Activated CD4-positive, alpha-beta T cell treated with anti-CD3 and anti-CD28 coated beads, Interleukin-2, amount 10 ng/mL, durations not matched to agents 7 days and 5 days (primary cell): ENCODE measurements at regions not wholly inside any gene's neighbourhood (a gene's known extent, or its start where the extent isn't known, plus 50 kb on each side); places are given as distances from the start of the nearest gene placed in this dataset.

Experiments used
- CTCF ChIA-PET: fragments of 350-600 bp; sonication (Branson Sonifier 250); formaldehyde crosslinking; loops from one replicate; lab custom pipeline; 2021; ENCODE audit warnings: antibody characterized with exemption; lab: Charles Lee
- POLR2A ChIA-PET: fragments of 350-600 bp; sonication (Branson Sonifier 250); formaldehyde crosslinking; loops from one replicate; lab custom pipeline; 2021; ENCODE audit warnings: antibody characterized with exemption; lab: Charles Lee
- DNase-seq: peaks from one replicate; pipeline ENCODE4 v3.0.0-alpha.2; 2020
- H3K27ac Mint-ChIP-seq: one replicate; pipeline ENCODE4 v1.8.0; 2021; ENCODE audit warnings: mild to moderate bottlenecking, moderate library complexity, mixed read lengths
- H3K27me3 Mint-ChIP-seq: one replicate; pipeline ENCODE4 v1.8.0; 2021; ENCODE audit warnings: mixed read lengths
- H3K36me3 Mint-ChIP-seq: one replicate; pipeline ENCODE4 v1.8.0; 2021; ENCODE audit warnings: low read depth, mixed read lengths
- H3K4me1 Mint-ChIP-seq: one replicate; pipeline ENCODE4 v1.8.0; 2021; ENCODE audit warnings: mixed read lengths
- H3K4me3 Mint-ChIP-seq: one replicate; pipeline ENCODE4 v1.8.0; 2021; ENCODE audit warnings: mild to moderate bottlenecking, moderate library complexity, mixed read lengths
- H3K9me3 Mint-ChIP-seq: one replicate; pipeline ENCODE4 v1.8.0; 2021; ENCODE audit warnings: mixed read lengths

DNA sequence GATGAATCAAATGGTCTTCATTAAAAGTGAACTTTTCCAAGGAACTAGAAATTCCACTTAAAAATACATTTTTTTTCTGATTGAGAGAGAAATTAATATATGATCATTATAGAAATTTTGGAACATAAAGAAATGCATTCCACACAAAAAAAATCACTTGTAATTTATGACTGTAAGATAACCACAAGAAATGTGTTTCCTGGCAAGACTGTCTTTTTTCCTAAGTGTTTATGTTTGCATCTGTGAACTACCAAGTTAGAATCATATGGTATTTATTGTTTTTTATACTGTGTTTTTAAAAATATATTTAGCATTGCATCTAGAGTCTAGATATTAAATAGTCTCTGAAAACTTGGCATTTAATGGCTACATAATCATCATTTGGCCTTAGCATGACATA, 726.8 kb downstream of the BCL11B start:
- DNase-seq = no peak
- POLR2A ChIA-PET = no interaction called here
- Mint-ChIP-seq H3K4me3 (no peak overlapping the region), H3K9me3 (peaks cover 3% of the 10 kb centered on the region), H3K27ac (no peak overlapping the region), H3K36me3 (no peaks in the 10 kb centered on the region), H3K4me1 (peaks cover 12% of the 10 kb centered on the region), H3K27me3 (no peaks in the 10 kb centered on the region)
- CTCF ChIA-PET = no interaction called here

DNA sequence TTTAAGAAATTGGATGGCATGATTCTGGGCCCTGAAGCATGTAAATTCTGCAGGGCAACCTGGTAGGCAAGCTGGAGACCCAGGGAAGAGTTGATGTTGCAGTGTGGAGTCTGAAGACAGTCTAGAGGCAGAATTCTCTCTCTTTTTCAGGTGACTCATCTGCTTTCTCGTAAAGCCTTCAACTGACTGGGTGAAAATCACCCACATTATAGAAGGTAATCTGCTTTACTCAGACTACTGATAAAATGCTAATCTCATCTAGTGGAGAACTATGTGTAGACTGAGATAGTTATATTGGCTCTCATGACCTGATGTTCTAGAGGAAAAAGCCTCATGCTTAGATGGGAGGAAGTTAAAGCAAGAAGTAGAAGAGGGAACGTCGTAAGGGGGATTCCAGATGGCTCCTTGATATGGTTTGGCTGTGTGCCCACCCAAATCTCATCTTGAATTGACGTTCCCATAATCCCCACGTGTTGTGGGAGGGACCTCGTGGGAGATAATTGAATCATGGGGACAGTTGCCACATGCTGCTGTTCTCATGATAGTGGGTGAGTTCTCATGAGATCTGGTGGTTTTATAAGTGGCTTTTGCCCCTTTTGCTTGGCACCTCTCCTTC, 723.8 kb downstream of the BCL11B start:
- Mint-ChIP-seq H3K27me3 (no peaks in the 10 kb centered on the region), H3K4me1 (peaks cover 10% of the 10 kb centered on the region), H3K9me3 (peaks cover 3% of the 10 kb centered on the region), H3K27ac (no peak overlapping the region), H3K4me3 (no peak overlapping the region), H3K36me3 (no peaks in the 10 kb centered on the region)
- no peak for DNase-seq
- ChIA-PET POLR2A (no interaction called here), CTCF (no interaction called here)

DNA sequence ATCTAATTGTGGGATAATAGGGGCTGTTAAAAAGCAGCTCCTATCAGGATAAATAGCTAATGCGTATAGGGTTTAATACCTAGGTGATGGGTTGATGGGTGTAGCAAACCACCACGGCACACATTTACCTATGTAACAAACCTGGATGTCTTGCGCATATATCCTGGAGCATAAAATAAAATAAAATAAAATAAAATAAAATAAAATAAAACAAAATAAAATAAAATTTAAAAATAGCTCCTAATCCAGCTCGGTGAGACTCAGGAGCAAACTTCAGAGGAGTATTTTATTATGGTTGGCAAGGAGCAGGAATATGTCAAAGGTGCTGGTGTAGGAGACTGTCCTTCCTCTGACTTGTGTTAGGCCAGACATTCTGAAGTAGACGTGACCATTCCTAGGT, 721.0 kb downstream of the BCL11B start:
- Mint-ChIP-seq H3K4me1 (peaks cover 10% of the 10 kb centered on the region), H3K4me3 (no peak overlapping the region), H3K36me3 (no peaks in the 10 kb centered on the region), H3K27me3 (no peaks in the 10 kb centered on the region), H3K9me3 (peaks cover 4% of the 10 kb centered on the region), H3K27ac (no peak overlapping the region)
- ChIA-PET POLR2A (no interaction called here), CTCF (no interaction called here)
- no peak for DNase-seq

GRCh38 chr14:98555440-98555839, 716.6 kb downstream of the BCL11B start:
- Mint-ChIP-seq H3K27ac (no peak overlapping the region), H3K4me1 (no peaks in the 10 kb centered on the region), H3K9me3 (peaks cover 10% of the 10 kb centered on the region), H3K27me3 (no peaks in the 10 kb centered on the region), H3K4me3 (no peak overlapping the region), H3K36me3 (peaks cover 1% of the 10 kb centered on the region)
- DNase-seq = no peak
- ChIA-PET CTCF (no interaction called here), POLR2A (no interaction called here)

- no peak for DNase-seq
- CTCF ChIA-PET = no interaction called here
- Mint-ChIP-seq H3K36me3 (peaks cover 1% of the 10 kb centered on the region), H3K9me3 (peaks cover 12% of the 10 kb centered on the region), H3K4me3 (no peak overlapping the region), H3K4me1 (no peaks in the 10 kb centered on the region), H3K27me3 (no peaks in the 10 kb centered on the region), H3K27ac (no peak overlapping the region)
- POLR2A ChIA-PET = no interaction called here
These were observed 708.0 kb downstream of the BCL11B start for GRCh38 chr14:98564006-98564405.

- Mint-ChIP-seq H3K9me3 (peaks cover 10% of the 10 kb centered on the region), H3K27ac (no peak overlapping the region), H3K4me3 (no peak overlapping the region), H3K36me3 (peaks cover 1% of the 10 kb centered on the region), H3K27me3 (no peaks in the 10 kb centered on the region), H3K4me1 (no peaks in the 10 kb centered on the region)
- no peak for DNase-seq
- POLR2A ChIA-PET = no interaction called here
- CTCF ChIA-PET = no interaction called here
These were observed 707.5 kb downstream of the BCL11B start for GRCh38 chr14:98564541-98564940.

GRCh38 chr14:98571104-98571503, 700.9 kb downstream of the BCL11B start:
- no peaks in the 10 kb centered on the region for H3K27me3 Mint-ChIP-seq
- no peak for DNase-seq
- peaks cover 11% of the 10 kb centered on the region for H3K9me3 Mint-ChIP-seq
- no peak overlapping the region for H3K27ac Mint-ChIP-seq
- ChIA-PET CTCF (no interaction called here), POLR2A (no interaction called here)
- no peaks in the 10 kb centered on the region for H3K4me1 Mint-ChIP-seq
- no peaks in the 10 kb centered on the region for H3K36me3 Mint-ChIP-seq
- no peak overlapping the region for H3K4me3 Mint-ChIP-seq

GRCh38 chr14:98573082-98573481, 698.9 kb downstream of the BCL11B start:
- Mint-ChIP-seq H3K4me3 (no peak overlapping the region), H3K27ac (no peak overlapping the region), H3K27me3 (peaks cover under 1% of the 10 kb centered on the region), H3K4me1 (no peaks in the 10 kb centered on the region), H3K36me3 (no peaks in the 10 kb centered on the region), H3K9me3 (peaks cover 11% of the 10 kb centered on the region)
- CTCF ChIA-PET = no interaction called here
- POLR2A ChIA-PET = no interaction called here
- DNase-seq = no peak

GRCh38 chr14:98576463-98576862, 695.5 kb downstream of the BCL11B start:
- DNase-seq = no peak
- Mint-ChIP-seq H3K4me3 (no peak overlapping the region), H3K9me3 (peaks cover 11% of the 10 kb centered on the region), H3K27me3 (peaks cover 3% of the 10 kb centered on the region), H3K27ac (no peak overlapping the region), H3K4me1 (no peaks in the 10 kb centered on the region), H3K36me3 (no peaks in the 10 kb centered on the region)
- ChIA-PET CTCF (no interaction called here), POLR2A (no interaction called here)

DNA sequence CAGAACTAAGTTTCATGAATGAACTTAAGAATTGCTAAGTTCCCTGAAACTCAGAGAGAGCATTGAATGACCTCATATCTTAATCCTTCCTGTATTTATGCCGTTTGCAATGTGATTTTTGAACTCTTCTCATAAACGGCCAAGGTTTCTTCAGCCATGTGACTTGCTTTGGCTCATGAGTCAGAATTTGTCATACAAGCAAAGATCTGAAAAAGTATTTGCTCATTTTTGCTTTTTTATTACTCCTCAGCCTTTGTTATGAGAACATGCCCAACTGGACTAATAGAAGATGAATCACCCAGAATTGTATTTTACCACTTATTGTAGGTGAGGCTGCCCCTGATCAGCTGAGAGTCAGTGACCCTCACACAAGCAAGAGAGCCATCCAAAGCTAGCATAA, 693.8 kb downstream of the BCL11B start:
- Mint-ChIP-seq H3K36me3 (no peaks in the 10 kb centered on the region), H3K9me3 (peaks cover 9% of the 10 kb centered on the region), H3K4me1 (no peaks in the 10 kb centered on the region), H3K27ac (no peak overlapping the region), H3K27me3 (peaks cover 8% of the 10 kb centered on the region), H3K4me3 (no peak overlapping the region)
- ChIA-PET POLR2A (no interaction called here), CTCF (no interaction called here)
- no peak for DNase-seq

GRCh38 chr14:98579140-98579539, 692.9 kb downstream of the BCL11B start:
- ChIA-PET POLR2A (no interaction called here), CTCF (no interaction called here)
- Mint-ChIP-seq H3K36me3 (no peaks in the 10 kb centered on the region), H3K4me3 (no peak overlapping the region), H3K27me3 (peaks cover 8% of the 10 kb centered on the region), H3K4me1 (no peaks in the 10 kb centered on the region), H3K27ac (peak overlapping the region; percentile 6), H3K9me3 (peaks cover 9% of the 10 kb centered on the region)
- no peak for DNase-seq

GRCh38 chr14:98580131-98580678, 691.8 kb downstream of the BCL11B start:
- Mint-ChIP-seq H3K27ac (no peak overlapping the region), H3K9me3 (peaks cover 5% of the 10 kb centered on the region), H3K4me3 (no peak overlapping the region), H3K36me3 (no peaks in the 10 kb centered on the region), H3K27me3 (peaks cover 8% of the 10 kb centered on the region), H3K4me1 (no peaks in the 10 kb centered on the region)
- DNase-seq = peak; percentile 51
- ChIA-PET POLR2A (no interaction called here), CTCF (no interaction called here)

DNA sequence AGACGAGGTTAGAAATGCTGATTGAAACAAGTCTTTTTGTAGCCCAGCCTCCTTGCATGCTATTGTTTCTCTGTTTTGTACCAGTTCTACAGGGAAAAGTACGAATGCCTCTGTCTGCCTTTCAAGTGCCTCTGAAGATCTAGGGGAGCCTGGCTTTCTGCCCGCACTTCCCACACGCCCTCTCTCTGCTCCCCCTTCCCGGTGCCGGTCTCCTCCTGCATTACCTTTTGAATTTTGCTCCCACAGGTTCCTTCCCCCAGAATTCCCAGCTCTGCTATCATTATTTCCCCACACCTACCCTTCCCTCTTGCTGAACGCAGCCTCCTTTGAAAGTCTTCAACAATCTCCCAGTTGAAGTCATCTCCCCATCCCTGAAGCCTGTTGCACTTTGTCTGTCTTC, 689.7 kb downstream of the BCL11B start:
- Mint-ChIP-seq H3K27ac (no peak overlapping the region), H3K27me3 (peaks cover 8% of the 10 kb centered on the region), H3K9me3 (peaks cover 5% of the 10 kb centered on the region), H3K4me3 (no peak overlapping the region), H3K4me1 (no peaks in the 10 kb centered on the region), H3K36me3 (no peaks in the 10 kb centered on the region)
- POLR2A ChIA-PET = no interaction called here
- no peak for DNase-seq
- CTCF ChIA-PET = no interaction called here

- peak; percentile 1 for DNase-seq
- no peaks in the 10 kb centered on the region for H3K27me3 Mint-ChIP-seq
- POLR2A ChIA-PET = no interaction called here
- H3K4me1 Mint-ChIP-seq = no peaks in the 10 kb centered on the region
- H3K27ac Mint-ChIP-seq = no peak overlapping the region
- H3K36me3 Mint-ChIP-seq = no peaks in the 10 kb centered on the region
- no peak overlapping the region for H3K4me3 Mint-ChIP-seq
- H3K9me3 Mint-ChIP-seq = peaks cover 6% of the 10 kb centered on the region
- CTCF ChIA-PET = no interaction called here
These were observed 680.8 kb downstream of the BCL11B start for GRCh38 chr14:98591161-98591560.
